HG02870 (cell line): ENCODE measurements at regions not wholly inside any gene's neighbourhood (a gene's known extent, or its start where the extent isn't known, plus 50 kb on each side); places are given as distances from the start of the nearest gene placed in this dataset.
"Not testable (repeated sequence)": the region's sequence is repeated elsewhere in the genome, so short reads cannot be mapped to it uniquely, and the experiment has no call there.

Experiments used
- ATAC-seq: cut with Tn5 transposase; IDR thresholded peaks from one replicate; pipeline ENCODE4 v1.9.1; 2021; ENCODE audit warnings: mild to moderate bottlenecking, moderate library complexity; ENCODE audit not compliant: unreplicated experiment

GRCh38 chr21:28324690-28325089 lies 668.0 kb downstream of the LTN1 start:
- ATAC-seq, result no peak

GRCh38 chr21:28317177-28317950 lies 675.3 kb downstream of the LTN1 start:
- no peak for ATAC-seq

- ATAC-seq, result no peak
Measured at GRCh38 chr21:28311411-28312190, 681.1 kb downstream of the LTN1 start.

- no peak for ATAC-seq
Measured at GRCh38 chr21:28310711-28311110, 682.0 kb downstream of the LTN1 start.

GRCh38 chr21:28310171-28310685 lies 682.4 kb downstream of the LTN1 start:
- ATAC-seq, result no peak

GRCh38 chr21:28309596-28309995 lies 683.1 kb downstream of the LTN1 start:
- ATAC-seq, result no peak

GRCh38 chr21:28308516-28308915 lies 684.2 kb downstream of the LTN1 start:
- no peak for ATAC-seq

GRCh38 chr21:28299946-28300345 lies 692.7 kb downstream of the LTN1 start:
- no peak for ATAC-seq

- no peak for ATAC-seq
Measured at GRCh38 chr21:28298251-28298672, 694.4 kb downstream of the LTN1 start.

GRCh38 chr21:28294051-28294450 lies 698.6 kb downstream of the LTN1 start:
- ATAC-seq, result no peak

GRCh38 chr21:28283641-28284490 lies 708.8 kb downstream of the LTN1 start:
- no peak for ATAC-seq

GRCh38 chr21:28282833-28283232 lies 709.8 kb downstream of the LTN1 start:
- no peak for ATAC-seq

GRCh38 chr21:28281357-28281756 lies 711.3 kb downstream of the LTN1 start:
- ATAC-seq, result not testable (repeated sequence)

GRCh38 chr21:28280611-28281010 lies 712.1 kb downstream of the LTN1 start:
- ATAC-seq, result no peak

GRCh38 chr21:28277324-28277723 lies 715.4 kb downstream of the LTN1 start:
- no peak for ATAC-seq

GRCh38 chr21:28272272-28272992 lies 720.2 kb downstream of the LTN1 start:
- ATAC-seq, result no peak

GRCh38 chr21:28269173-28269572 lies 723.5 kb downstream of the LTN1 start:
- ATAC-seq, result no peak

- ATAC-seq, result no peak
Measured at GRCh38 chr21:28268685-28269084, 724.0 kb downstream of the LTN1 start.

GRCh38 chr21:28267449-28267848 lies 725.2 kb downstream of the LTN1 start:
- no peak for ATAC-seq

- no peak for ATAC-seq
Measured at GRCh38 chr21:28266061-28266460, 726.6 kb downstream of the LTN1 start.
